HepG2 (cell line): ENCODE measurements at regions not wholly inside any gene's neighbourhood (a gene's known extent, or its start where the extent isn't known, plus 50 kb on each side); places are given as distances from the start of the nearest gene placed in this dataset.

Experiments
- ATAC-seq: fragments of 200-7000 bp; cut with Tn5 transposase; 3 replicates; pipeline ENCODE4 v1.9.1; 2020; ENCODE audit warnings: mild to moderate bottlenecking, moderate library complexity
- BruUV-seq: library from RNA; stranded (reverse); fragments of 400-500 nt; replicated peaks from 2 replicates; lab custom pipeline; 2021; lab: Mats Ljungman, UMichigan
- CTCF ChIA-PET: fragments of 300-600 bp; formaldehyde crosslinking; extraction: SDS; loops from one replicate; lab custom pipeline; 2021; ENCODE audit warnings: low total read pairs, inconsistent platforms, low intra/inter-chr PET ratio; lab: Yijun Ruan, JAX
- POLR2A ChIA-PET: fragments of 350-600 bp; sonication (Branson Sonifier 250); formaldehyde crosslinking; loops from one replicate; lab custom pipeline; 2020; ENCODE audit warnings: antibody characterized with exemption, inconsistent platforms; lab: Yijun Ruan, JAX
- DNase-seq: peaks from one replicate; pipeline ENCODE4 v3.0.0-alpha.2; 2015; ENCODE audit warnings: low spot score
- FAIRE-seq: peaks from 3 replicates; lab custom pipeline; 2011; peaks lifted over from hg19 to GRCh38; lab: Jason Lieb, UNC
- H2AFZ ChIP-seq: one replicate; pipeline ENCODE4 v1.6.1; 2011; ENCODE audit warnings: low read length, inconsistent platforms
- H3K27ac ChIP-seq: fragments of 300-600 bp; 3 replicates; pipeline ENCODE4 v1.8.0; 2011; ENCODE audit warnings: mixed run types, mild to moderate bottlenecking, mixed read lengths, low read length, inconsistent platforms; ENCODE audit not compliant: insufficient read depth; ENCODE audit errors: extremely low read length
- H3K27me3 ChIP-seq, 2 experiments: fragments of 200-600 bp in 1 of 2; 2 replicates in 1 of 2; 3 replicates in 1 of 2; pipeline versions ENCODE4 v1.6.0 to v1.8.0; 2011; ENCODE audit warnings: low read length in 2 of 2, mild to moderate bottlenecking in 2 of 2, moderate library complexity in 2 of 2, inconsistent platforms in 1 of 2; ENCODE audit not compliant: insufficient read depth in 2 of 2, control insufficient read depth in 1 of 2
- H3K36me3 ChIP-seq, 2 experiments: fragments of 200-600 bp in 1 of 2; replicated peaks in 1 of 2; 2 replicates in 1 of 2; 3 replicates in 1 of 2; pipeline versions ENCODE4 v1.5.1 to v1.8.0; 2011; ENCODE audit warnings: low read length in 2 of 2, inconsistent platforms in 1 of 2; ENCODE audit not compliant: insufficient read depth in 2 of 2, control insufficient read depth in 1 of 2
- H3K4me1 ChIP-seq: 2 replicates; pipeline ENCODE4 v1.5.1; 2012; ENCODE audit warnings: low read length, inconsistent platforms; ENCODE audit not compliant: insufficient read depth
- H3K4me2 ChIP-seq: 2 replicates; pipeline ENCODE4 v1.6.0; 2011; ENCODE audit warnings: low read depth, low read length, inconsistent platforms
- H3K4me3 ChIP-seq, 3 experiments: fragments of 200-600 bp in 1 of 3; sonication (generic), shearing (Covaris generic) in 1 of 3; replicated peaks in 1 of 3; 2 replicates each; pipeline ENCODE4 v1.5.1; 2011 to 2016; ENCODE audit warnings: low read length in 3 of 3, inconsistent platforms in 2 of 3, low read depth in 2 of 3, mild to moderate bottlenecking in 2 of 3, control low read depth in 1 of 3, mixed read lengths in 1 of 3; ENCODE audit not compliant: insufficient read depth in 1 of 3
- H3K79me2 ChIP-seq: one replicate; pipeline ENCODE4 v1.6.1; 2011; ENCODE audit warnings: low read length, inconsistent platforms; ENCODE audit not compliant: insufficient read depth
- H3K9ac ChIP-seq: 2 replicates; pipeline ENCODE4 v1.6.0; 2011; ENCODE audit warnings: mild to moderate bottlenecking, low read depth, low read length, inconsistent platforms; ENCODE audit not compliant: insufficient read depth
- H3K9me3 ChIP-seq: 2 replicates; pipeline ENCODE4 v1.5.1; 2012; ENCODE audit warnings: mild to moderate bottlenecking, low read length
- H4K20me1 ChIP-seq: 2 replicates; pipeline ENCODE4 v1.6.0; 2011; ENCODE audit warnings: inconsistent platforms, mild to moderate bottlenecking, low read length, moderate library complexity; ENCODE audit not compliant: insufficient read depth
- CCAR2 ChIP-seq: fragments of 200-400 bp; formaldehyde crosslinking; optimal IDR thresholded peaks from 2 replicates; pipeline ENCODE3; 2018; ENCODE audit warnings: low read depth, mild to moderate bottlenecking, low read length, moderate library complexity
- GATAD2A ChIP-seq: IDR thresholded peaks from 2 replicates; pipeline ENCODE4 v1.6.1; 2016
- JARID2 ChIP-seq: sonication (generic); formaldehyde crosslinking; IDR thresholded peaks from 2 replicates; pipeline ENCODE4 v1.8.1; 2023; ENCODE audit warnings: missing genetic modification reagents, inconsistent platforms; ENCODE audit not compliant: insufficient replicate concordance
- KDM1A ChIP-seq: IDR thresholded peaks from 2 replicates; pipeline ENCODE4 v1.6.1; 2016; ENCODE audit warnings: missing compliant biosample characterization
- MAZ ChIP-seq, 2 experiments: sonication (generic) in 1 of 2; formaldehyde crosslinking in 1 of 2; IDR thresholded peaks; 2 replicates each; pipeline versions ENCODE4 v1.5.0 to v1.6.1; 2012 to 2020; ENCODE audit warnings: low read depth in 2 of 2, mild to moderate bottlenecking in 2 of 2, borderline replicate concordance in 1 of 2, improper control_type of control experiment in 1 of 2, low read length in 1 of 2, missing genetic modification reagents in 1 of 2, moderate library complexity in 1 of 2
- ZNF253 ChIP-seq: sonication (generic); formaldehyde crosslinking; IDR thresholded peaks from 2 replicates; pipeline ENCODE4 v1.8.0; 2022; ENCODE audit warnings: mild to moderate bottlenecking, missing genetic modification reagents, borderline replicate concordance
- WGBS: methylation state at CpG from one replicate; pipeline ENCODE4 v1.1.6; 2017; ENCODE audit warnings: low lambda C conversion rate; 5-methylcytosine and 5-hydroxymethylcytosine counted together
- in situ Hi-C: cut with HindIII; loops from 2 replicates; pipeline ENCODE4 v1.10.0; 2017; ENCODE audit warnings: low pct_unique_long_range_greater_than_20kb; ENCODE audit not compliant: extremely low pct_ligation_motif_present
- intact Hi-C: fragments of 100-400 bp; cut with micrococcal nuclease; formaldehyde crosslinking; loops from one replicate; pipeline ENCODE4 v1.10.0; 2022; ENCODE audit not compliant: unreplicated experiment
- TF ChIP-seq, protein P1 (sequence below): sonication (generic); formaldehyde crosslinking; IDR thresholded peaks from 2 replicates; pipeline ENCODE4 v1.5.1; 2020; ENCODE audit warnings: mild to moderate bottlenecking, missing genetic modification reagents, borderline replicate concordance
- TF ChIP-seq, protein P2 (sequence below): sonication (generic); formaldehyde crosslinking; IDR thresholded peaks from 2 replicates; pipeline ENCODE4 v1.4.0; 2020; ENCODE audit warnings: mild to moderate bottlenecking, missing genetic modification reagents

DNA sequence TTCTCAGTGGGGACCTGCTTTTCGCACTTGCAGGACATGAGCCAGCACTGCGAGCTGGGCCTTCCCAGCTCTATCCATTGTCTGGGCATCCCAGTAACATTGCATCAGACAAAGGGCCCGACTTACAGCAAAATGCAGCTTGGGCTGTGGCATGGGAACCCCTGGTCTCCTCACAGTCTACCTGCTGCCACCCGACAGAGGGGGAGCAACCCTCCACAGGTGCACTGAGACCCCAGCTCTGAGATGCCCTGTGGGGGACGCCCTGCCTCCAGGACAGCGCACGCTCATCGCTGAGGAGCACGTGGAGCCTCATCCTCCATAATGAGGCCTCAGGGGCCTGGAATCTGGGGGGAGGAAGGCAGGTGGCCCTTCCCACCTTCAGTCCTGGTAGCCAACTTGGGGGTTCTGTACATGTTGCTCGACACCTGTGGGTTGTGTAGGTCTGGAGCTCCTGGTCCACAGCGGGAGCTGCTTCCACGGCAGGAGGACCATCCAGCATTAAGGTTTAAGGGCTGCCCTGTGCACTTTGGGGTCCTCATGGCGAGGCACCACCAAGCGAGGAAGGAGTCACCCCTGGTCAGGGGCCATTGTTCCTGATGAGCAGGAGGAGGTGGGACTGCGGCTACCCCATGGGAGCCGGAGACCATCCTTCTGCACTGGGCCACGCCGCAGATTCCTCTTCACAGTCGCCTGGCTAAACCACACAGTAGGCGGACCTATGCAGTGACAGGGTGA is 376.5 kb upstream of the IRX1 start (continued):
- TF ChIP-seq, protein P1, sequence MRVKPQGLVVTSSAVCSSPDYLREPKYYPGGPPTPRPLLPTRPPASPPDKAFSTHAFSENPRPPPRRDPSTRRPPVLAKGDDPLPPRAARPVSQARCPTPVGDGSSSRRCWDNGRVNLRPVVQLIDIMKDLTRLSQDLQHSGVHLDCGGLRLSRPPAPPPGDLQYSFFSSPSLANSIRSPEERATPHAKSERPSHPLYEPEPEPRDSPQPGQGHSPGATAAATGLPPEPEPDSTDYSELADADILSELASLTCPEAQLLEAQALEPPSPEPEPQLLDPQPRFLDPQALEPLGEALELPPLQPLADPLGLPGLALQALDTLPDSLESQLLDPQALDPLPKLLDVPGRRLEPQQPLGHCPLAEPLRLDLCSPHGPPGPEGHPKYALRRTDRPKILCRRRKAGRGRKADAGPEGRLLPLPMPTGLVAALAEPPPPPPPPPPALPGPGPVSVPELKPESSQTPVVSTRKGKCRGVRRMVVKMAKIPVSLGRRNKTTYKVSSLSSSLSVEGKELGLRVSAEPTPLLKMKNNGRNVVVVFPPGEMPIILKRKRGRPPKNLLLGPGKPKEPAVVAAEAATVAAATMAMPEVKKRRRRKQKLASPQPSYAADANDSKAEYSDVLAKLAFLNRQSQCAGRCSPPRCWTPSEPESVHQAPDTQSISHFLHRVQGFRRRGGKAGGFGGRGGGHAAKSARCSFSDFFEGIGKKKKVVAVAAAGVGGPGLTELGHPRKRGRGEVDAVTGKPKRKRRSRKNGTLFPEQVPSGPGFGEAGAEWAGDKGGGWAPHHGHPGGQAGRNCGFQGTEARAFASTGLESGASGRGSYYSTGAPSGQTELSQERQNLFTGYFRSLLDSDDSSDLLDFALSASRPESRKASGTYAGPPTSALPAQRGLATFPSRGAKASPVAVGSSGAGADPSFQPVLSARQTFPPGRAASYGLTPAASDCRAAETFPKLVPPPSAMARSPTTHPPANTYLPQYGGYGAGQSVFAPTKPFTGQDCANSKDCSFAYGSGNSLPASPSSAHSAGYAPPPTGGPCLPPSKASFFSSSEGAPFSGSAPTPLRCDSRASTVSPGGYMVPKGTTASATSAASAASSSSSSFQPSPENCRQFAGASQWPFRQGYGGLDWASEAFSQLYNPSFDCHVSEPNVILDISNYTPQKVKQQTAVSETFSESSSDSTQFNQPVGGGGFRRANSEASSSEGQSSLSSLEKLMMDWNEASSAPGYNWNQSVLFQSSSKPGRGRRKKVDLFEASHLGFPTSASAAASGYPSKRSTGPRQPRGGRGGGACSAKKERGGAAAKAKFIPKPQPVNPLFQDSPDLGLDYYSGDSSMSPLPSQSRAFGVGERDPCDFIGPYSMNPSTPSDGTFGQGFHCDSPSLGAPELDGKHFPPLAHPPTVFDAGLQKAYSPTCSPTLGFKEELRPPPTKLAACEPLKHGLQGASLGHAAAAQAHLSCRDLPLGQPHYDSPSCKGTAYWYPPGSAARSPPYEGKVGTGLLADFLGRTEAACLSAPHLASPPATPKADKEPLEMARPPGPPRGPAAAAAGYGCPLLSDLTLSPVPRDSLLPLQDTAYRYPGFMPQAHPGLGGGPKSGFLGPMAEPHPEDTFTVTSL: no peak
- no peak for TF ChIP-seq KDM1A (CRISPR knock-in tag)
- TF ChIP-seq ZNF253 (CRISPR knock-in tag): no peak
- TF ChIP-seq JARID2 (CRISPR knock-in tag): no peak

DNA sequence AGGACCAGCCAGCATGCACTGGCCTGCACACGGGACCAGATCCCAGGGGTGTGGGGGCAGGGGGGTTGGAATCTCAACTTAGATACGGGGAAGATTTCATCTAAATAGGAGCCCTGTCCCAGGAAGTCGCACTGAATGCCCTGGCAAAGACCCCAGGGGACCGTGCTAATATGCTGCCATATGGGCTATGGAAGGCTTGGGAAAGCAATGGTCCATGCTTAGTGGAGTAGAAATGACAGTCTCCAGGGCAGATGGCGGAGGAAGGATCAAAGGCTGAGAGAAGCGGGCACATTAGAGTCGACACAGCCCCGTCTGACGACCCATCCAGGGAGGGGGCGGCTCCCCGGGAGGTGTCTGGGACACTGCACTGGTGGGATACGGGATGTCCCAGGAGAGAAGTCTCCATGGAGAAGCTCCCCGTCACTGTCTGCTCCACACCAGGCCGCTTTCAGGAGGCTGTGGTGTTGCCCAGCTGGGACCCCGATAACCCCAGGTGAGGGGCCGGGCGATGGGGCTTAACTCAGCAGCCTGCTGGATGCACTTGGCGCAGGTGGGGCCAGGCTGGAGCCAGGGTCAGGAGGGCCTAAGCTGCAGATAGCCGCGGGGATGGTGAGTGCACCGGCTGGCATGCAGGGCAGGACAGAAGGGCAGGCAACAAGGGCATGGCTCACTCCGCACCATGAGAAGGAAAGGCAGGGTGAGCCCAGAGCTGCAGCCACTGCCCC is 377.7 kb upstream of the IRX1 start:
- FAIRE-seq: no peak
- intact Hi-C loops: no loop called here
- CTCF ChIA-PET: no interaction called here
- TF ChIP-seq, protein P2, sequence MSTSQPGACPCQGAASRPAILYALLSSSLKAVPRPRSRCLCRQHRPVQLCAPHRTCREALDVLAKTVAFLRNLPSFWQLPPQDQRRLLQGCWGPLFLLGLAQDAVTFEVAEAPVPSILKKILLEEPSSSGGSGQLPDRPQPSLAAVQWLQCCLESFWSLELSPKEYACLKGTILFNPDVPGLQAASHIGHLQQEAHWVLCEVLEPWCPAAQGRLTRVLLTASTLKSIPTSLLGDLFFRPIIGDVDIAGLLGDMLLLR (CRISPR knock-in tag): no peak
- TF ChIP-seq GATAD2A (CRISPR knock-in tag) (no peak), CCAR2 (no peak), MAZ (IDR thresholded peaks at IDR 0.05; ENCODE audit: borderline replicate concordance, low read depth, low read length) (no peak), MAZ (CRISPR knock-in tag; IDR thresholded peaks at IDR 0.05; ENCODE audit: low read depth) (no peak)
- TF ChIP-seq, protein P1: no peak

More for the DNA sequence above, 377.7 kb upstream of the IRX1 start:
- no peaks in the 10 kb centered on the region for H3K79me2 ChIP-seq
- ATAC-seq (no peak), DNase-seq (no peak)
- H3K27ac ChIP-seq: no peak overlapping the region
- H3K36me3 ChIP-seq: no peaks in the 10 kb centered on the region
- no peaks in the 10 kb centered on the region for H4K20me1 ChIP-seq
- no peaks in the 10 kb centered on the region for H3K9me3 ChIP-seq
- peaks cover 0 to 1% of the 10 kb centered on the region in 2 experiments; a peak in 2 of 5 replicates for H3K27me3 ChIP-seq
- no peak overlapping the region for H3K4me2 ChIP-seq
- no peak overlapping the region for H2AFZ ChIP-seq
- 22% methylated on average over 15 of the region's 22 CpGs for WGBS
- no peak overlapping the region for H3K4me3 ChIP-seq
- in situ Hi-C loops: no loop called here
- no peak overlapping the region for H3K9ac ChIP-seq
- no TSS peak for BruUV-seq
- POLR2A ChIA-PET: no interaction called here
- no peaks in the 10 kb centered on the region for H3K4me1 ChIP-seq
